Tibial nerve (tissue), 4 donors: ENCODE measurements at regions not wholly inside any gene's neighbourhood (a gene's known extent, or its start where the extent isn't known, plus 50 kb on each side); places are given as distances from the start of the nearest gene placed in this dataset.

Source experiments
- DNase-seq, 2 donors: peaks; one replicate each; pipeline ENCODE4 v3.0.0-alpha.2; 2019; ENCODE audit warnings: low spot score in 2 of 2
- H3K27ac ChIP-seq, 4 donors: fragments of 200-600 bp; sonication (generic) in 3 of 4; one replicate each; pipeline ENCODE4 v1.5.1; 2017 to 2019; ENCODE audit warnings: mild to moderate bottlenecking in 1 of 4
- H3K27me3 ChIP-seq, 2 donors: fragments of 200-600 bp; sonication (generic) in 1 of 2; one replicate each; pipeline versions ENCODE4 v1.5.1 to v1.6.0; 2017 to 2019
- H3K36me3 ChIP-seq, 3 donors: fragments of 200-600 bp; sonication (generic); one replicate each; pipeline ENCODE4 v1.5.1; 2018 to 2019
- H3K4me1 ChIP-seq, 4 donors: fragments of 200-600 bp; sonication (generic) in 3 of 4; one replicate each; pipeline ENCODE4 v1.5.1; 2017 to 2019
- H3K4me3 ChIP-seq, 4 donors: fragments of 200-600 bp; sonication (generic) in 3 of 4; one replicate each; pipeline ENCODE4 v1.5.1; 2017 to 2019; ENCODE audit warnings: mild to moderate bottlenecking in 1 of 4, moderate library complexity in 1 of 4
- H3K9me3 ChIP-seq, 4 donors: fragments of 200-600 bp; sonication (generic) in 3 of 4; one replicate each; pipeline ENCODE4 v1.5.1; 2017 to 2019
- EP300 ChIP-seq, 2 donors: sonication (generic); formaldehyde crosslinking; IDR thresholded peaks; one replicate each; pipeline ENCODE4 v1.6.1; 2017; ENCODE audit warnings: antibody characterized with exemption in 2 of 2, mild to moderate bottlenecking in 1 of 2
- POLR2A ChIP-seq, 2 donors: fragments of 450-650 bp; IDR thresholded peaks; one replicate each; pipeline ENCODE4 v1.6.1; 2017; ENCODE audit warnings: antibody characterized with exemption in 2 of 2, mild to moderate bottlenecking in 2 of 2, moderate library complexity in 2 of 2
- WGBS, 2 donors: methylation state at CpG; one replicate each; pipeline ENCODE4 v1.1.5; 2018; 5-methylcytosine and 5-hydroxymethylcytosine counted together
- TF ChIP-seq, protein P1 (sequence below), 5 experiments: fragments of 200-600 bp in 3 of 5; fragments of 450-650 bp in 2 of 5; sonication (generic) in 3 of 5; IDR thresholded peaks; one replicate each; pipeline ENCODE4 v1.5.1; 2016 to 2019; ENCODE audit warnings: antibody characterized with exemption in 5 of 5, mild to moderate bottlenecking in 3 of 5, moderate library complexity in 2 of 5

DNA sequence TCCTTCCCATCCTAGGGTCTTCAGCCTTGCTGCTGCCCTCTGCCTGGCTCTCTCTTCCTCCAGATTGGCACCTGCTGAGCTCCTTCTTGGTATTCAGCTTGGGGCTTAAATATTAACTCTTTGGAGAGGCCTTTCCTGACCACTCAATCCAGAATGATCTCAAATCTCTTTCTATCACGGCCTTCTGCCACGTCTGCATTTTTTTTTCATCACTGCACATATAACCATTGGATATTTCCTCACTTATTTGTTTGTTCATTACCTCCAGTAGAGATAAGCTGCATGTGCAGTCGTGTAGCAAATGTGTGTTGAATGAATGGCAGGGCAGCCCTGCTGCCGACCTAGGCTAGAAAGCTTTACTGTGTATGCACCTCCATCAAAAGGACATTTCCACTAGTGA, 51.6 kb upstream of the MPP7 start:
- H3K27me3 ChIP-seq, result no peaks in the 10 kb centered on the region
- no peak overlapping the region for H3K4me3 ChIP-seq
- no peak for DNase-seq
- 79% methylated on average over 4 of the region's 4 CpGs for WGBS, 2 donors
- no peaks in the 10 kb centered on the region for H3K36me3 ChIP-seq
- TF ChIP-seq, protein P1, sequence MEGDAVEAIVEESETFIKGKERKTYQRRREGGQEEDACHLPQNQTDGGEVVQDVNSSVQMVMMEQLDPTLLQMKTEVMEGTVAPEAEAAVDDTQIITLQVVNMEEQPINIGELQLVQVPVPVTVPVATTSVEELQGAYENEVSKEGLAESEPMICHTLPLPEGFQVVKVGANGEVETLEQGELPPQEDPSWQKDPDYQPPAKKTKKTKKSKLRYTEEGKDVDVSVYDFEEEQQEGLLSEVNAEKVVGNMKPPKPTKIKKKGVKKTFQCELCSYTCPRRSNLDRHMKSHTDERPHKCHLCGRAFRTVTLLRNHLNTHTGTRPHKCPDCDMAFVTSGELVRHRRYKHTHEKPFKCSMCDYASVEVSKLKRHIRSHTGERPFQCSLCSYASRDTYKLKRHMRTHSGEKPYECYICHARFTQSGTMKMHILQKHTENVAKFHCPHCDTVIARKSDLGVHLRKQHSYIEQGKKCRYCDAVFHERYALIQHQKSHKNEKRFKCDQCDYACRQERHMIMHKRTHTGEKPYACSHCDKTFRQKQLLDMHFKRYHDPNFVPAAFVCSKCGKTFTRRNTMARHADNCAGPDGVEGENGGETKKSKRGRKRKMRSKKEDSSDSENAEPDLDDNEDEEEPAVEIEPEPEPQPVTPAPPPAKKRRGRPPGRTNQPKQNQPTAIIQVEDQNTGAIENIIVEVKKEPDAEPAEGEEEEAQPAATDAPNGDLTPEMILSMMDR (IDR thresholded peaks at IDR 0.05), result no peak
- TF ChIP-seq POLR2A (IDR thresholded peaks at IDR 0.05), result no peak
- H3K27ac ChIP-seq, result no peak overlapping the region
- no peaks in the 10 kb centered on the region for H3K4me1 ChIP-seq
- H3K9me3 ChIP-seq, result no peaks in the 10 kb centered on the region

DNA sequence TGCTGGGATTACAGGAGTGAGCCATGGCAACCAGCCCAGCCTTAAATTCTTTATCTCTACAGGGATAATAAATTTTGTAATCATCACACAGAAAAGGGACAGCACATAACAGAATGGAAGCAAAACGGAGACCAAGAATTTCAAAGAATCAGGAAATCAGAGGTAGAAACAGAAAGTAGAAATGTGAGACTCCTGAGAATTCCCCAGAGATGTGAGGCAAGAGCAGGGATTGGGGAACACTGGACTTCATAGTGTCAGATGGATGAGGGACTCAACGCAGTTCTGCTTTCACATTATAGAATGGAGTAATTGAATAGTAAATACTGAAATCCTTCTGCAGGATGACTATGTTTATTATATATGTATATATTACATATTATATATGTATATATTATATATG, 52.5 kb upstream of the MPP7 start:
- Histone ChIP-seq H3K27ac (no peak overlapping the region), H3K4me1 (no peaks in the 10 kb centered on the region), H3K36me3 (no peaks in the 10 kb centered on the region), H3K9me3 (no peaks in the 10 kb centered on the region), H3K4me3 (no peak overlapping the region), H3K27me3 (no peaks in the 10 kb centered on the region)
- WGBS, 2 donors, result 62 to 63% methylated on average over 2 of the region's 2 CpGs
- TF ChIP-seq, protein P1 (IDR thresholded peaks at IDR 0.05), result no peak
- no peak for TF ChIP-seq POLR2A (IDR thresholded peaks at IDR 0.05)
- TF ChIP-seq EP300 (IDR thresholded peaks at IDR 0.05), result no peak
- DNase-seq, result no peak

DNA sequence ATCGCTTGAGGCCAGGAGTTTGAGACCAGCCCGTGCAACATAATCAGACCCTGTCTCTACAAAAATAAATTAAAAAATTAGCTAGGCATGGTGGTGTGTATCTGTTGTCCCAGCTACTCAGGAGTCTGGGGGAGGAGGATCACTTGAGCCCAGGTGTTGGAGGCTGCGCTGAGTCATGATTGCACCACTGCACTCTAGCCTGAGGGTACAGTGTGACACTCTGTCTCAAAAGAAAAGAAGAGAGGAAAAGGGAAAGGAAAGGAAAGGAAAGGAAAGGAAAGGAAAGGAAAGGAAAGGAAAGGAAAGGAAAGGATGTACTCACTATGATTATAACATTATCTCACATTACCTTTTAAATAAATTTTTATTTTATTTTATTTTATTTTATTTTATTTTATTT, 56.5 kb upstream of the MPP7 start:
- DNase-seq, result no peak
- TF ChIP-seq POLR2A (IDR thresholded peaks at IDR 0.05) (no peak), EP300 (IDR thresholded peaks at IDR 0.05) (no peak)
- TF ChIP-seq, protein P1 (IDR thresholded peaks at IDR 0.05), result no peak
- no peak overlapping the region for H3K27ac ChIP-seq
- no peaks in the 10 kb centered on the region for H3K4me1 ChIP-seq
- no peaks in the 10 kb centered on the region for H3K27me3 ChIP-seq
- no peaks in the 10 kb centered on the region for H3K9me3 ChIP-seq
- no peak overlapping the region for H3K4me3 ChIP-seq
- 95 to 96% methylated on average over 3 of the region's 3 CpGs for WGBS, 2 donors
- no peaks in the 10 kb centered on the region for H3K36me3 ChIP-seq

DNA sequence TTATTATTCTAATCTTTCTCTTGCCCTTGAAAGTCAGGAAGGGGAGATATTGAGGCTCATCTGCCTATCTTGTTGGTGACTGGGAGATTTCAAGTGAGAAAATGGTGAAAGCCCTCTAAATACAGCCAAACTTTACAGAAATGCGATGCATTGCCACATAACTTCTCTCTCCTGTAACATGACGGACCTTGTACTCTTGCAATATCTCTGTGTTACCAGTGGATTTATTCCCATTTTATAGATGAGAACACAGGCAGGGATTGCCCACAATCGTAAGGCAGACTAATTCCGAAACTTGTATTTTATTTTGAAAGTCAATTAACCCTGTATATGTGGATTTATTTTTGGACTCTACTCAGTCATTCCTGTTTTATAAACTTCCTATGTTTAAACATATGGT, 57.3 kb upstream of the MPP7 start:
- 81 to 87% methylated on average over 4 of the region's 4 CpGs for WGBS, 2 donors
- Histone ChIP-seq H3K27me3 (no peaks in the 10 kb centered on the region), H3K27ac (no peak overlapping the region), H3K36me3 (no peaks in the 10 kb centered on the region), H3K9me3 (no peaks in the 10 kb centered on the region), H3K4me1 (no peaks in the 10 kb centered on the region), H3K4me3 (no peak overlapping the region)
- DNase-seq, result no peak
- TF ChIP-seq EP300 (IDR thresholded peaks at IDR 0.05) (no peak), POLR2A (IDR thresholded peaks at IDR 0.05) (no peak)

DNA sequence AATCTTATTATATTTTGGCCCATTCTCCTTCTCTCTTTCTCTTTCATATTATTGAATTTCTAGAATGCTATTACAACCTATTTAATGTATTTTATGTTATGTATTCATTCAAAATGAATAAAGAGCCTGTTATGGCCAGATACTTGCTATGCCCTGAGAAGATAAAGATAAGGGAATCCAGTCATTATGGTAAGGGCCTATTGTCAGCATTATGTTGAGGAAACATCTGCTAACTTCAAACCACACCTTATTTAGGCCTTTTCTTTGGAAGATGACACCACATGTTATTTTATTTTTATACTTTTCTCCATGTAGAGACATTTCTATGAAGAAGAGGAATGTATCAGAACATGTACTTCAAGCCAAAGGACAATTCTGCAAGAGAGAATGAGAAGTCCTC, 60.5 kb upstream of the MPP7 start:
- Histone ChIP-seq H3K4me3 (no peak overlapping the region), H3K27ac (no peak overlapping the region), H3K36me3 (no peaks in the 10 kb centered on the region), H3K27me3 (no peaks in the 10 kb centered on the region), H3K9me3 (no peaks in the 10 kb centered on the region), H3K4me1 (peaks cover 0 to 15% (median 5%) of the 10 kb centered on the region in 4 donors)
- TF ChIP-seq, protein P1 (IDR thresholded peaks at IDR 0.05), result no peak
- no peak for TF ChIP-seq POLR2A (IDR thresholded peaks at IDR 0.05)
- TF ChIP-seq EP300 (IDR thresholded peaks at IDR 0.05), result no peak
- DNase-seq, result no peak

DNA sequence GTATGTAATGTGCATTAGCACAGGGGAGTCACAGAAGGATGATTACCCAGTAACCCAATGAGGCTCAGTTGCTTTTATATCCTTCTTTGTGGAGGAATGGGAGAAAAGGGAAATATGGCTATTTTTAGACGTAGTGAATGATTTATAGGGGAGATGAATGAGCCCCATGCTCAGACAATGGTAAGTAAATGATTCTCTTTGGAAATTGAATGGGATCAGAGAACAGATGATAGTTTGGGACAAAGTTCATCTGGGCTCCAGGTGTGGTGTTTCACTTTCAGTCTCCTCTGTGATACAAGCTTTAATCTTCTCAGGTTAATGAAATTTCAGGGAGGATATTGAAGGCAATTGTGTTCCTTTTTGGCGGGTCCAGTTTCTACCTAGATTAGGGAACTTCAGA, 63.0 kb upstream of the MPP7 start:
- no peaks in the 10 kb centered on the region for H3K36me3 ChIP-seq
- peaks cover 0 to 15% (median 5%) of the 10 kb centered on the region in 4 donors for H3K4me1 ChIP-seq
- no peaks in the 10 kb centered on the region for H3K9me3 ChIP-seq
- WGBS, 2 donors, result 53 to 65% methylated on average over 2 of the region's 2 CpGs
- TF ChIP-seq, protein P1 (IDR thresholded peaks at IDR 0.05), result no peak
- TF ChIP-seq POLR2A (IDR thresholded peaks at IDR 0.05), result no peak
- no peak for DNase-seq
- H3K27ac ChIP-seq, result peak overlapping the region in 1 of 4 donors; percentile 53
- no peaks in the 10 kb centered on the region for H3K27me3 ChIP-seq
- no peak overlapping the region for H3K4me3 ChIP-seq
